DND-41 (cell line): ENCODE measurements at regions not wholly inside any gene's neighbourhood (a gene's known extent, or its start where the extent isn't known, plus 50 kb on each side); places are given as distances from the start of the nearest gene placed in this dataset.

ENCODE experiments used
- ATAC-seq: fragments of 200-7000 bp; cut with Tn5 transposase; 3 replicates; pipeline ENCODE4 v1.9.1; 2021; ENCODE audit warnings: low read depth; ENCODE audit not compliant: insufficient read depth
- DNase-seq: peaks from one replicate; pipeline ENCODE4 v3.0.0-alpha.2; 2020
- H2AFZ ChIP-seq: 2 replicates; pipeline ENCODE4 v1.6.0; 2012; ENCODE audit warnings: low read depth, low read length
- H3K27ac ChIP-seq: 2 replicates; pipeline ENCODE4 v1.5.1; 2012; ENCODE audit warnings: low read length, inconsistent platforms
- H3K27me3 ChIP-seq: fragments of 200-600 bp; sonication (generic); 2 replicates; pipeline ENCODE4 v1.6.0; 2012; ENCODE audit warnings: low read length, mild to moderate bottlenecking, inconsistent platforms; ENCODE audit not compliant: insufficient read depth, poor library complexity
- H3K36me3 ChIP-seq: 2 replicates; pipeline ENCODE4 v1.5.1; 2012; ENCODE audit warnings: low read length, inconsistent platforms; ENCODE audit not compliant: insufficient read depth
- H3K4me1 ChIP-seq: 2 replicates; pipeline ENCODE4 v1.5.1; 2012; ENCODE audit warnings: mild to moderate bottlenecking, low read length; ENCODE audit not compliant: insufficient read depth
- H3K4me2 ChIP-seq: 2 replicates; pipeline ENCODE4 v1.6.0; 2012; ENCODE audit warnings: mild to moderate bottlenecking, moderate library complexity, low read length, inconsistent platforms; ENCODE audit not compliant: insufficient read depth
- H3K4me3 ChIP-seq, 2 experiments: fragments of 200-600 bp in 1 of 2; shearing (Covaris generic) in 1 of 2; 2 replicates each; pipeline ENCODE4 v1.5.1; 2012 to 2016; ENCODE audit warnings: inconsistent platforms in 2 of 2, low read length in 2 of 2, mild to moderate bottlenecking in 2 of 2, low read depth in 1 of 2, moderate library complexity in 1 of 2
- H3K79me2 ChIP-seq: 2 replicates; pipeline ENCODE4 v1.6.0; 2012; ENCODE audit warnings: low read length, inconsistent platforms; ENCODE audit not compliant: insufficient read depth
- H3K9ac ChIP-seq: 2 replicates; pipeline ENCODE4 v1.6.0; 2012; ENCODE audit warnings: low read depth, mild to moderate bottlenecking, inconsistent platforms, low read length, moderate library complexity
- H3K9me3 ChIP-seq: 2 replicates; pipeline ENCODE4 v1.5.1; 2012; ENCODE audit warnings: low read length, moderate library complexity, mild to moderate bottlenecking, inconsistent platforms; ENCODE audit not compliant: insufficient read depth, severe bottlenecking
- H4K20me1 ChIP-seq: 2 replicates; pipeline ENCODE4 v1.6.0; 2012; ENCODE audit warnings: low read length; ENCODE audit not compliant: insufficient read depth
- EZH2 ChIP-seq: IDR thresholded peaks from 3 replicates; pipeline ENCODE4 v1.6.1; 2012; ENCODE audit warnings: borderline replicate concordance, low read depth, mild to moderate bottlenecking, moderate library complexity, low read length, inconsistent platforms; ENCODE audit not compliant: severe bottlenecking
- TF ChIP-seq, protein P1 (sequence below): IDR thresholded peaks from 2 replicates; pipeline ENCODE4 v1.5.1; 2012; ENCODE audit warnings: borderline replicate concordance, low read length, moderate library complexity, mild to moderate bottlenecking; ENCODE audit not compliant: poor library complexity, severe bottlenecking; ENCODE audit errors: extremely low read depth

DNA sequence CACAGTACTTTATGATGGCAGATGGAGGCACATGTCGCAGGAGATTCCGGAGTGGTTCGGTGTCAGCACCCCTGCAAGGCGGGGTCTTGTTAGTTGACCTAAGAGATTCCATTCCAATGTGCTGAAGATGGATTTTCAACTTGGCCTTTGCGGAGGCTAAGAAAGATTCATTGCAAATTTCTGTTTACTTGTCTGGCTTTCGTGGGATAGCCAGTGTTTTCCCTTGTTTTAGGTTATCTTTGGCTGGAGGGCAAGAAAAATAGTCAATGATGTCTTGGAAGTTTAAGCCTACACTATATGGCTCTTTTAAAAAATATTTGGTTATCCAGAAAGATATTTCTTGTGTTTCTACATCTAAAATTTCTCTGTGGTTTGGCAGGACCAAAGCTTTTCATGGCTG lies 123.6 kb upstream of the PTCH1 start:
- Histone ChIP-seq H3K4me1 (no peaks in the 10 kb centered on the region), H3K4me3 (no peak overlapping the region), H3K27me3 (no peaks in the 10 kb centered on the region), H3K9me3 (no peaks in the 10 kb centered on the region), H3K4me2 (no peak overlapping the region), H4K20me1 (no peaks in the 10 kb centered on the region), H2AFZ (no peak overlapping the region), H3K79me2 (no peaks in the 10 kb centered on the region), H3K36me3 (no peaks in the 10 kb centered on the region), H3K27ac (no peak overlapping the region), H3K9ac (no peak overlapping the region)
- TF ChIP-seq EZH2 = no peak
- TF ChIP-seq, protein P1, sequence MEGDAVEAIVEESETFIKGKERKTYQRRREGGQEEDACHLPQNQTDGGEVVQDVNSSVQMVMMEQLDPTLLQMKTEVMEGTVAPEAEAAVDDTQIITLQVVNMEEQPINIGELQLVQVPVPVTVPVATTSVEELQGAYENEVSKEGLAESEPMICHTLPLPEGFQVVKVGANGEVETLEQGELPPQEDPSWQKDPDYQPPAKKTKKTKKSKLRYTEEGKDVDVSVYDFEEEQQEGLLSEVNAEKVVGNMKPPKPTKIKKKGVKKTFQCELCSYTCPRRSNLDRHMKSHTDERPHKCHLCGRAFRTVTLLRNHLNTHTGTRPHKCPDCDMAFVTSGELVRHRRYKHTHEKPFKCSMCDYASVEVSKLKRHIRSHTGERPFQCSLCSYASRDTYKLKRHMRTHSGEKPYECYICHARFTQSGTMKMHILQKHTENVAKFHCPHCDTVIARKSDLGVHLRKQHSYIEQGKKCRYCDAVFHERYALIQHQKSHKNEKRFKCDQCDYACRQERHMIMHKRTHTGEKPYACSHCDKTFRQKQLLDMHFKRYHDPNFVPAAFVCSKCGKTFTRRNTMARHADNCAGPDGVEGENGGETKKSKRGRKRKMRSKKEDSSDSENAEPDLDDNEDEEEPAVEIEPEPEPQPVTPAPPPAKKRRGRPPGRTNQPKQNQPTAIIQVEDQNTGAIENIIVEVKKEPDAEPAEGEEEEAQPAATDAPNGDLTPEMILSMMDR = no peak
- DNase-seq = no peak
- ATAC-seq = no peak

DNA sequence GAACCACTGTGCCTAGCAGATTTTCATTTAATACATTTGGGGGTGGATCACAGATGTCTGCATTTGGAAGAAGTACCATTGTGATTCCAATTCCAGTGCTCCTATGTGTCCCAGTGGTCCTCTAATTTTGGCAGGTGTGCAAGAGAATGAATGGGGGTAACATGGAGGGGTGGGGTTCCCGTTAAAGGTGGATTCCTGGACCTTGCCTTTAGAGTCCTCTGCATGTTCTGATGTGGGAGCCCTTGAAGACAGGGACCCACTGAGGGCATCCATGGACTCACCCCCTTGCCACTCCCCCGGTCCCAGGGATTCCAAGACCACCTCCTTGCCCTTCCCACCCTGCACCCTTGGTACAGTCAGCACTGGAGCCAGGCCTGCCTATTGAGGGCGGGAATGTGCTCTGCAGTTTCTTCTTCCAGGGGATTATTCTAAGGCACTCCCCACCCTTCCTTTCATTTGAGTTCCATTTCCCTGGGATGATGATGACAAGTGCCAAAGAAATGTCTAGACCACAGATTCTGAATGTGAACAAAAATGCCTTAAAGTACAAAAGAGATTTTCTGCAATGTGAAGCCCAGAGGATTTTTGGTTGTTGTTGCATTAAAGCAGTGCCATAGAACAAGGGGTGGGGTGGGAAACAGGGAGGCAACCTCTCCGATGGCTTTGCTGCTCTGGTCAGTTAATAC lies 119.4 kb upstream of the PTCH1 start:
- H4K20me1 ChIP-seq = no peaks in the 10 kb centered on the region
- H3K79me2 ChIP-seq = no peaks in the 10 kb centered on the region
- no peaks in the 10 kb centered on the region for H3K9me3 ChIP-seq
- H3K36me3 ChIP-seq = no peaks in the 10 kb centered on the region
- no peak for DNase-seq
- no peaks in the 10 kb centered on the region for H3K27me3 ChIP-seq
- no peak overlapping the region for H3K4me3 ChIP-seq
- H3K4me2 ChIP-seq = no peak overlapping the region
- H2AFZ ChIP-seq = no peak overlapping the region
- no peaks in the 10 kb centered on the region for H3K4me1 ChIP-seq
- H3K27ac ChIP-seq = no peak overlapping the region
- TF ChIP-seq EZH2 = no peak
- TF ChIP-seq, protein P1 = no peak
- no peak for ATAC-seq
- H3K9ac ChIP-seq = no peak overlapping the region

DNA sequence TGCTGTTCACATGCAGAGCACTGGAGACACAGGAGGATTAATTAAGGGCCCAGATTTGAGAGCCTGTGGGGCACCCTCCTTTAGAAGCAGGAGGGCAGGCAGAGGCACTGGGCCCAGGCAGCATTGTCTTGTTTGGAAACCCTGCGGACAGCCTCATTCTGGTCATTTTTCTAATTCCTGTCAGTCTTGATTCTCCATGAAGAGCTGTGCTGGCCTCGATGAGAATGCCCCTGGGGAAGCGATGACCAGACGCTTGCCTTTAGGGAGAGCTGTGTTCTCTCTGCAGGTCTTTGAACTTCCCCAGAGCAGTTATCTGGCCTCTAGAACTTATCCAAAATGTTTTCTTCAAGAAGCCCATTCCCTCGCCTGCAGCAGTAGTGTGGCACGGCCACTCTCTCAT lies 117.8 kb upstream of the PTCH1 start:
- no peak for ATAC-seq
- no peaks in the 10 kb centered on the region for H3K4me1 ChIP-seq
- H3K36me3 ChIP-seq = no peaks in the 10 kb centered on the region
- no peak overlapping the region for H3K4me3 ChIP-seq
- no peak overlapping the region for H3K9ac ChIP-seq
- H3K4me2 ChIP-seq = no peak overlapping the region
- no peaks in the 10 kb centered on the region for H3K27me3 ChIP-seq
- no peaks in the 10 kb centered on the region for H3K9me3 ChIP-seq
- H3K79me2 ChIP-seq = no peaks in the 10 kb centered on the region
- no peak for DNase-seq
- no peak overlapping the region for H2AFZ ChIP-seq
- no peak for TF ChIP-seq EZH2
- TF ChIP-seq, protein P1 = no peak
- H3K27ac ChIP-seq = no peak overlapping the region
- H4K20me1 ChIP-seq = no peaks in the 10 kb centered on the region

DNA sequence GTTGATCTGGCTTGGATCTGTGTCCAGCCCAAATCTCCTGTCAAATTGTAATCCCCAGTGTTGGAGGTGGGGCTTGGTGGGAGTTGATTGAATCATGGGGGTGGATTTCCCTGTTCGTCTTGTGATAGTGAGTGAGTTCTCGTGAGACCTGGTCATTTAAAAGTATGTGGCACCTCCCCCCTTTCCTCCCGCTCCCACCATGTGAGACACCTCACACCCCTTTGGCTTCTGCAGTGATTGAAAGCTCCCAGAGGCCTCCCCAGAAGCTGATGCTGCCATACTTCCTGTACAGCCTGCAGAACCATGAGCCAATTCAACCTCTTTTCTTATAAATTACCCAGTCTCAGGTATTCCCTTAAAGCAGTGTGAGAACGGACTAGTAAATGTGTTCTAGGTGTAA lies 117.3 kb upstream of the PTCH1 start:
- no peaks in the 10 kb centered on the region for H3K27me3 ChIP-seq
- H3K9ac ChIP-seq = no peak overlapping the region
- no peak overlapping the region for H2AFZ ChIP-seq
- no peaks in the 10 kb centered on the region for H4K20me1 ChIP-seq
- H3K4me2 ChIP-seq = no peak overlapping the region
- ATAC-seq = no peak
- no peak for TF ChIP-seq EZH2
- TF ChIP-seq, protein P1 = no peak
- H3K4me3 ChIP-seq = no peak overlapping the region
- no peaks in the 10 kb centered on the region for H3K9me3 ChIP-seq
- no peak overlapping the region for H3K27ac ChIP-seq
- H3K79me2 ChIP-seq = no peaks in the 10 kb centered on the region
- no peak for DNase-seq
- no peaks in the 10 kb centered on the region for H3K4me1 ChIP-seq
- H3K36me3 ChIP-seq = no peaks in the 10 kb centered on the region
